OCI-LY7 (cell line): ENCODE measurements at regions not wholly inside any gene's neighbourhood (a gene's known extent, or its start where the extent isn't known, plus 50 kb on each side); places are given as distances from the start of the nearest gene placed in this dataset.

Experiments
- BruUV-seq: library from RNA; stranded (reverse); fragments of 400-500 nt; replicated peaks from 2 replicates; lab custom pipeline; 2021; lab: Mats Ljungman, UMichigan
- CTCF ChIA-PET: fragments of 300-600 bp; sonication (Branson Sonifier 250); formaldehyde crosslinking; loops from one replicate; lab custom pipeline; 2022; ENCODE audit warnings: antibody characterized with exemption; ENCODE audit not compliant: unreplicated experiment; lab: Charles Lee
- POLR2A ChIA-PET: fragments of 300-600 bp; sonication (Branson Sonifier 250); formaldehyde crosslinking; loops from one replicate; lab custom pipeline; 2022; ENCODE audit warnings: antibody characterized with exemption; lab: Charles Lee
- DNase-seq: peaks from one replicate; pipeline ENCODE4 v3.0.0-alpha.2; 2015; ENCODE audit warnings: low spot score
- H2AFZ ChIP-seq: fragments of 200-600 bp; sonication (generic), shearing (Covaris generic); 2 replicates; pipeline ENCODE4 v1.6.1; 2014; ENCODE audit warnings: mild to moderate bottlenecking, antibody characterized with exemption, low read length, moderate library complexity
- H3K27ac ChIP-seq: fragments of 200-600 bp; sonication (generic); 2 replicates; pipeline ENCODE4 v1.5.1; 2014; ENCODE audit warnings: mixed run types, low read depth, mild to moderate bottlenecking, moderate library complexity, low read length, inconsistent platforms; ENCODE audit not compliant: poor library complexity, severe bottlenecking
- H3K36me3 ChIP-seq: fragments of 200-600 bp; sonication (generic); 2 replicates; pipeline ENCODE4 v1.6.1; 2014; ENCODE audit warnings: mild to moderate bottlenecking, antibody characterized with exemption, low read length, moderate library complexity, mixed read lengths; ENCODE audit not compliant: insufficient read depth
- H3K4me1 ChIP-seq: fragments of 200-600 bp; sonication (generic); 2 replicates; pipeline ENCODE4 v1.5.1; 2014; ENCODE audit warnings: mild to moderate bottlenecking, low read length; ENCODE audit not compliant: insufficient read depth, poor library complexity, severe bottlenecking
- H3K4me2 ChIP-seq: fragments of 200-600 bp; sonication (generic); 2 replicates; pipeline ENCODE4 v1.6.1; 2014; ENCODE audit warnings: mild to moderate bottlenecking, low read length
- H3K4me3 ChIP-seq: fragments of 200-600 bp; sonication (generic); 2 replicates; pipeline ENCODE4 v1.5.1; 2014; ENCODE audit warnings: mild to moderate bottlenecking, low read depth, low read length; ENCODE audit not compliant: poor library complexity, severe bottlenecking
- H3K79me2 ChIP-seq: fragments of 200-600 bp; sonication (generic); 2 replicates; pipeline ENCODE4 v1.6.1; 2016; ENCODE audit warnings: low read depth, mild to moderate bottlenecking, low read length, moderate library complexity, mixed read lengths; ENCODE audit not compliant: insufficient read depth
- H3K9me2 ChIP-seq: fragments of 200-600 bp; sonication (generic); 2 replicates; pipeline ENCODE4 v1.6.1; 2016; ENCODE audit warnings: mild to moderate bottlenecking, low read length, mixed read lengths; ENCODE audit not compliant: insufficient read depth
- H3K9me3 ChIP-seq: fragments of 200-600 bp; sonication (generic); 2 replicates; pipeline ENCODE4 v1.6.1; 2014; ENCODE audit warnings: mild to moderate bottlenecking, mixed run types, low read length, mixed read lengths
- H4K20me1 ChIP-seq: fragments of 200-600 bp; sonication (generic); 2 replicates; pipeline ENCODE4 v1.6.1; 2014; ENCODE audit warnings: mild to moderate bottlenecking, antibody characterized with exemption, low read length, moderate library complexity, mixed read lengths; ENCODE audit not compliant: insufficient read depth
- EZH2phosphoT487 ChIP-seq: fragments of 200-600 bp; sonication (generic); IDR thresholded peaks from 2 replicates; pipeline ENCODE4 v1.6.1; 2018; ENCODE audit warnings: low read depth, borderline replicate concordance, mild to moderate bottlenecking, mixed run types, antibody characterized with exemption, low read length, moderate library complexity, mixed read lengths
- intact Hi-C: fragments of 100-400 bp; cut with micrococcal nuclease; formaldehyde crosslinking; loops from one replicate; pipeline ENCODE4 v1.10.0; 2022; ENCODE audit not compliant: unreplicated experiment
- TF ChIP-seq, protein P1 (sequence below): fragments of 200-600 bp; sonication (generic); conservative IDR thresholded peaks from 2 replicates; pipeline ENCODE4 v1.5.1; 2014; ENCODE audit warnings: mild to moderate bottlenecking, antibody characterized with exemption, low read length, moderate library complexity, mixed read lengths

DNA sequence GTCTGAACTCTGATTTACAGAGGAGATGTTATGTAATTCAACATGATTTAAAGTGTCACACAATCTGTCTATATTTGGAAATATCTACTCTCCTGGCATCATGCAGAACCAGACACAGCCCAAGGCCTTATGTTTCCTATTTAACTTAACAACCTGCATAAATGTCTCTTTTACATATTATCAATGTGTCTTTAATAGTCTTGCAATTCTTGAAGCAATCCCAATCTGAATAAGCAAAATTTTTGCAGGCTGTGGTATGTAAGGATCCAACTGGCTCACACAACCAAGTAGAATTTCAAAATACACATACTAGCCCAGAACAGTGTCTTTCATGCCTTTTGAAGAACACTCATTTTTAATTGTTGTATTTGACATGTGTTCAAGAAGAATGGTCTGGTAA lies 443.2 kb downstream of the MAFB start:
- no peaks in the 10 kb centered on the region for H3K36me3 ChIP-seq
- BruUV-seq = no TSS peak
- intact Hi-C loops = no loop called here
- H4K20me1 ChIP-seq = no peaks in the 10 kb centered on the region
- H3K27ac ChIP-seq = no peak overlapping the region
- H3K4me2 ChIP-seq = no peak overlapping the region
- H3K4me1 ChIP-seq = no peaks in the 10 kb centered on the region
- no peaks in the 10 kb centered on the region for H3K9me3 ChIP-seq
- ChIA-PET POLR2A (no interaction called here), CTCF (no interaction called here)
- no peak for TF ChIP-seq EZH2phosphoT487
- TF ChIP-seq, protein P1, sequence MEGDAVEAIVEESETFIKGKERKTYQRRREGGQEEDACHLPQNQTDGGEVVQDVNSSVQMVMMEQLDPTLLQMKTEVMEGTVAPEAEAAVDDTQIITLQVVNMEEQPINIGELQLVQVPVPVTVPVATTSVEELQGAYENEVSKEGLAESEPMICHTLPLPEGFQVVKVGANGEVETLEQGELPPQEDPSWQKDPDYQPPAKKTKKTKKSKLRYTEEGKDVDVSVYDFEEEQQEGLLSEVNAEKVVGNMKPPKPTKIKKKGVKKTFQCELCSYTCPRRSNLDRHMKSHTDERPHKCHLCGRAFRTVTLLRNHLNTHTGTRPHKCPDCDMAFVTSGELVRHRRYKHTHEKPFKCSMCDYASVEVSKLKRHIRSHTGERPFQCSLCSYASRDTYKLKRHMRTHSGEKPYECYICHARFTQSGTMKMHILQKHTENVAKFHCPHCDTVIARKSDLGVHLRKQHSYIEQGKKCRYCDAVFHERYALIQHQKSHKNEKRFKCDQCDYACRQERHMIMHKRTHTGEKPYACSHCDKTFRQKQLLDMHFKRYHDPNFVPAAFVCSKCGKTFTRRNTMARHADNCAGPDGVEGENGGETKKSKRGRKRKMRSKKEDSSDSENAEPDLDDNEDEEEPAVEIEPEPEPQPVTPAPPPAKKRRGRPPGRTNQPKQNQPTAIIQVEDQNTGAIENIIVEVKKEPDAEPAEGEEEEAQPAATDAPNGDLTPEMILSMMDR = no peak
- H2AFZ ChIP-seq = no peak overlapping the region
- H3K9me2 ChIP-seq = no peaks in the 10 kb centered on the region
- DNase-seq = no peak
- no peaks in the 10 kb centered on the region for H3K79me2 ChIP-seq
- no peak overlapping the region for H3K4me3 ChIP-seq

DNA sequence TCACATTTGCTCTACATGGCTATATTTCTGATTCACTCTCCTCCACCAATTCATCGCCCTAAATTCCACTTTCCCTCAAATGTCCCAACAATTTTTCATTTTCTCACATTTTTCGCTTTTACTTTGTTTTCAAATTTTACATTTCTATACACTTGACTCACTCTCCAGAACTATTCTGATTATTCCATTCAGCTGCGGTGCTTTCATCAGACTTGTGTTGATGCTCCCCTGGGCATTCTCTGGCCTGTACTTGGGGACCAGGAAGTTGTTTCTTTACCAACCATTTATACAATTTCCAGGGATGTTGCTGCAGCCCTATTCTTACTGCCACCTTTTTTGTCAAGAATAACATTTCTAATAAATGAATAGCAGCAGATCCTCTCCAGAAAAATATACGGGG lies 444.8 kb downstream of the MAFB start:
- no peak for DNase-seq
- Histone ChIP-seq H3K27ac (no peak overlapping the region), H3K4me3 (no peak overlapping the region), H4K20me1 (no peaks in the 10 kb centered on the region), H3K36me3 (no peaks in the 10 kb centered on the region), H3K4me2 (no peak overlapping the region), H3K9me2 (no peaks in the 10 kb centered on the region), H3K9me3 (no peaks in the 10 kb centered on the region), H3K79me2 (no peaks in the 10 kb centered on the region), H2AFZ (no peak overlapping the region), H3K4me1 (no peaks in the 10 kb centered on the region)
- intact Hi-C loops = no loop called here
- BruUV-seq = no TSS peak
- ChIA-PET CTCF (no interaction called here), POLR2A (no interaction called here)
- no peak for TF ChIP-seq EZH2phosphoT487
- TF ChIP-seq, protein P1 = no peak

DNA sequence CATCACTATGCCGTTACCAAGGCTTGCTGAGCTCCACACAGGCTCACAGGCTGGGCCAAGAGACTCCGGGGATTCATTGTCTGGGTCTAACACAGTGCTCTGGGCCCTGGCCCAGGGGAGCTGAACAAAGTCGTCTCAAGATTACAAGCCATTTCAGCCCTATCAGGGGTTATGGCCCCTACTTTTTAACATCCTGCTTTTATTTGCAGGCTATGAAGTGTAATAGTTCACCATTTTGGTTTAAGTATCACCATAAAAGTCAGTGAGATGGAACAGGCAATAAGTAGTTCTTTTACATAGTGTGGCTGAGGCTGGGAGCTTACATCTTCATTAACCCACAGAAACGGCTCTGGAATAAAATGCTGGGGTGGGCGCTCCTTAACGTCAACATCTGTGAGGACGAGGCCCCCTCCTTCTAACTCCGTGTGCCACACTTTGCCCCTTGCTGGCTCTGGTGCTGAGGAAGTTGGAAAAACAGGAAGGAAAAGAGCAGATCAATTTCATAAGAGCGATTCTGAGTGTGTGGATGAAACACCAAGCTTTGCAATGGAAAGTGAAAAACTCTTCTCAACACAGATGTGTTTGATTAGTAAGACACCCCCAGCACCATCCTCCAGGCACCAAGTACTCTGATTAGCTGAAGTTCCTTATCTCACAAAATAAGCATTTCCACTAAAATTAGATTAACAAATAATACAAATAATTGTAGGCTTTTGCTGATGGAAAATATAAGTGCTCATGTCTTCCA lies 447.3 kb downstream of the MAFB start:
- no TSS peak for BruUV-seq
- DNase-seq = no peak
- Histone ChIP-seq H3K4me2 (no peak overlapping the region), H4K20me1 (no peaks in the 10 kb centered on the region), H3K79me2 (no peaks in the 10 kb centered on the region), H3K4me1 (no peaks in the 10 kb centered on the region), H3K27ac (no peak overlapping the region), H3K9me3 (no peaks in the 10 kb centered on the region), H3K4me3 (no peak overlapping the region), H3K9me2 (no peaks in the 10 kb centered on the region), H2AFZ (no peak overlapping the region), H3K36me3 (no peaks in the 10 kb centered on the region)
- ChIA-PET POLR2A (no interaction called here), CTCF (no interaction called here)
- intact Hi-C loops = no loop called here
- TF ChIP-seq, protein P1 = no peak
